ENCODE measurements at regions not wholly inside any gene's neighbourhood (a gene's known extent, or its start where the extent isn't known, plus 50 kb on each side); places are given as distances from the start of the nearest gene placed in this dataset.

GRCh38 chr10:21336476-21337170 is 188.9 kb downstream of the SKIDA1 start:
- TF ChIP-seq CTCF (IDR thresholded peaks at IDR 0.05), result no peak
- TF ChIP-seq POLR2A (IDR thresholded peaks at IDR 0.05), result no peak
